ENCODE measurements at regions not wholly inside any gene's neighbourhood (a gene's known extent, or its start where the extent isn't known, plus 50 kb on each side); places are given as distances from the start of the nearest gene placed in this dataset.

- CTCF ChIA-PET: interaction anchor here (0.6 to 0.7 kb wide), 3 partner anchors 14 to 399 kb away, joined by 3 to 4 read pairs (median 3); no protein-coding TSS in a partner anchor
- H4K20me1 ChIP-seq (ENCODE audit: insufficient read depth): no peaks in the 10 kb centered on the region
- no peaks in the 10 kb centered on the region for H3F3A ChIP-seq (replicated peaks; ENCODE audit: insufficient read depth)
- H3K27me3 ChIP-seq (ENCODE audit: insufficient read depth): no peaks in the 10 kb centered on the region; the same call in 1 of the 2 replicates
- no peak overlapping the region for H2AFZ ChIP-seq (ENCODE audit: low read depth)
- H3K36me3 ChIP-seq (replicated peaks in 1 of 2; ENCODE audit: control insufficient read depth in 1 of 2, insufficient read depth in 2 of 2, low read length in 1 of 2): no peaks in the 10 kb centered on the region
- H3K4me1 ChIP-seq (ENCODE audit: control insufficient read depth in 1 of 2, insufficient read depth in 2 of 2, low read depth in 1 of 2, low read length in 1 of 2): no peaks in the 10 kb centered on the region
- POLR2A ChIA-PET: no interaction called here
- H3K79me2 ChIP-seq (ENCODE audit: insufficient read depth): no peaks in the 10 kb centered on the region
- 63% methylated on average over 6 of the region's 6 CpGs for WGBS (ENCODE audit: low lambda C conversion rate)
- TF ChIP-seq CTCF (IDR thresholded peaks at IDR 0.05) (no peak), JUND (IDR thresholded peaks at IDR 0.05) (no peak), FOXJ3 (CRISPR knock-in tag; IDR thresholded peaks at IDR 0.05) (no peak), GATA2 (CRISPR knock-in tag; IDR thresholded peaks at IDR 0.05) (no peak), ELF1 (IDR thresholded peaks at IDR 0.05) (no peak), MXI1 (IDR thresholded peaks at IDR 0.05; ENCODE audit: low read depth, low read length) (no peak), RAD21 (IDR thresholded peaks at IDR 0.05; ENCODE audit: low read length) (no peak), NRF1 (IDR thresholded peaks at IDR 0.05; ENCODE audit: low read depth, low read length) (no peak), REST (IDR thresholded peaks at IDR 0.05; ENCODE audit: low read depth, low read length) (no peak), NFIC (IDR thresholded peaks at IDR 0.05; ENCODE audit: borderline replicate concordance) (no peak), CHD2 (IDR thresholded peaks at IDR 0.05; ENCODE audit: low read length, partially characterized antibody) (no peak), MEF2A (IDR thresholded peaks at IDR 0.05; ENCODE audit: borderline replicate concordance, low read depth) (no peak)
- no peak overlapping the region for H3K4me3 ChIP-seq (ENCODE audit: low read depth in 2 of 2, low read length in 1 of 2)
- no peak for DNase-seq
- H3K9me3 ChIP-seq: no peaks in the 10 kb centered on the region
- H3K27ac ChIP-seq (ENCODE audit: low read depth in 2 of 2, low read length in 1 of 2): no peak overlapping the region
- H3K9ac ChIP-seq: no peak overlapping the region
- H3K9me2 ChIP-seq: no peaks in the 10 kb centered on the region
- no peak overlapping the region for H3K4me2 ChIP-seq
These were observed 76.4 kb upstream of the DAB1 start for GRCh38 chr1:57500136-57500830.

- H3K9ac ChIP-seq: no peak overlapping the region
- 56% methylated on average over 6 of the region's 6 CpGs for WGBS (ENCODE audit: low lambda C conversion rate)
- ChIA-PET CTCF (no interaction called here), POLR2A (no interaction called here)
- no peak overlapping the region for H3K4me3 ChIP-seq (ENCODE audit: low read depth in 2 of 2, low read length in 1 of 2)
- no peaks in the 10 kb centered on the region for H3K79me2 ChIP-seq (ENCODE audit: insufficient read depth)
- no peaks in the 10 kb centered on the region for H3K9me3 ChIP-seq
- H3K27me3 ChIP-seq (ENCODE audit: insufficient read depth): no peaks in the 10 kb centered on the region
- no peaks in the 10 kb centered on the region for H4K20me1 ChIP-seq (ENCODE audit: insufficient read depth)
- H2AFZ ChIP-seq (ENCODE audit: low read depth): no peak overlapping the region
- no peak for DNase-seq
- peaks cover 0 to 10% of the 10 kb centered on the region in 2 experiments; a peak in 2 of 4 replicates for H3K4me1 ChIP-seq (ENCODE audit: control insufficient read depth in 1 of 2, insufficient read depth in 2 of 2, low read depth in 1 of 2, low read length in 1 of 2)
- H3K4me2 ChIP-seq: no peak overlapping the region
- H3F3A ChIP-seq (replicated peaks; ENCODE audit: insufficient read depth): no peaks in the 10 kb centered on the region
- no peak overlapping the region for H3K27ac ChIP-seq (ENCODE audit: low read depth in 2 of 2, low read length in 1 of 2)
- H3K36me3 ChIP-seq (replicated peaks in 1 of 2; ENCODE audit: control insufficient read depth in 1 of 2, insufficient read depth in 2 of 2, low read length in 1 of 2): no peaks in the 10 kb centered on the region
- no peaks in the 10 kb centered on the region for H3K9me2 ChIP-seq
- no peak for TF ChIP-seq ZBTB33 (IDR thresholded peaks at IDR 0.05; ENCODE audit: borderline replicate concordance, low read depth)
- TF ChIP-seq CTCF (IDR thresholded peaks at IDR 0.05): no peak
- TF ChIP-seq NRF1 (IDR thresholded peaks at IDR 0.05; ENCODE audit: low read depth, low read length): no peak
- TF ChIP-seq YY1 (IDR thresholded peaks at IDR 0.05; ENCODE audit: low read depth): no peak
- no peak for TF ChIP-seq SMC3 (IDR thresholded peaks at IDR 0.05; ENCODE audit: low read depth, low read length)
- TF ChIP-seq MAX (IDR thresholded peaks at IDR 0.05; ENCODE audit: low read depth): no peak
- TF ChIP-seq TCF12 (IDR thresholded peaks at IDR 0.05): no peak
- no peak for TF ChIP-seq NFIC (IDR thresholded peaks at IDR 0.05; ENCODE audit: borderline replicate concordance)
- TF ChIP-seq MEF2A (IDR thresholded peaks at IDR 0.05; ENCODE audit: borderline replicate concordance, low read depth): no peak
- no peak for TF ChIP-seq ELF1 (IDR thresholded peaks at IDR 0.05)
These were observed 70.7 kb upstream of the DAB1 start for GRCh38 chr1:57494530-57495079.

All from SK-N-SH (cell line).